SK-N-SH treated with all-trans-retinoic acid at 6 μM for 48 hours (cell line): ENCODE measurements at regions not wholly inside any gene's neighbourhood (a gene's known extent, or its start where the extent isn't known, plus 50 kb on each side); places are given as distances from the start of the nearest gene placed in this dataset.

ENCODE experiments used
- ATAC-seq: fragments of 200-7000 bp; cut with Tn5 transposase; 3 replicates; pipeline ENCODE4 v1.9.1; 2020; ENCODE audit warnings: mild to moderate bottlenecking, moderate library complexity
- ARNTL ChIP-seq: fragments of 450-650 bp; formaldehyde crosslinking; IDR thresholded peaks from 2 replicates; pipeline ENCODE4 v1.5.0; 2020; ENCODE audit warnings: low read depth, mild to moderate bottlenecking, moderate library complexity, borderline replicate concordance
- BACH2 ChIP-seq: fragments of 250-450 bp; sonication (Bioruptor Pico); IDR thresholded peaks from 2 replicates; pipeline ENCODE4 v1.9.0; 2021; ENCODE audit warnings: mild to moderate bottlenecking, borderline replicate concordance
- CSDC2 ChIP-seq: fragments of 250-450 bp; sonication (Bioruptor Pico); IDR thresholded peaks from 2 replicates; pipeline ENCODE4 v1.5.0; 2020; ENCODE audit warnings: mild to moderate bottlenecking, moderate library complexity
- ESRRG ChIP-seq: fragments of 250-450 bp; sonication (Bioruptor Pico); IDR thresholded peaks from 2 replicates; pipeline ENCODE4 v1.6.1; 2021; ENCODE audit warnings: mild to moderate bottlenecking
- GLIS3 ChIP-seq: fragments of 250-450 bp; sonication (Bioruptor Pico); IDR thresholded peaks from 2 replicates; pipeline ENCODE4 v1.5.0; 2020; ENCODE audit warnings: mild to moderate bottlenecking, moderate library complexity
- ISL1 ChIP-seq: fragments of 250-450 bp; sonication (Bioruptor Pico); IDR thresholded peaks from 2 replicates; pipeline ENCODE4 v2.1.2; 2022; ENCODE audit warnings: mild to moderate bottlenecking, moderate library complexity
- OSR1 ChIP-seq: fragments of 250-450 bp; sonication (Bioruptor Pico); IDR thresholded peaks from 2 replicates; pipeline ENCODE4 v1.8.0; 2022; ENCODE audit warnings: moderate library complexity, mild to moderate bottlenecking, inconsistent platforms
- PPARA ChIP-seq: fragments of 250-450 bp; sonication (Bioruptor Pico); IDR thresholded peaks from 2 replicates; pipeline ENCODE4 v1.5.0; 2020; ENCODE audit warnings: mild to moderate bottlenecking, borderline replicate concordance
- RARB ChIP-seq: fragments of 250-450 bp; sonication (Bioruptor Pico); IDR thresholded peaks from 2 replicates; pipeline ENCODE4 v1.8.0; 2021; ENCODE audit warnings: mild to moderate bottlenecking, moderate library complexity
- SNAI2 ChIP-seq: fragments of 250-450 bp; sonication (Bioruptor Pico); IDR thresholded peaks from 2 replicates; pipeline ENCODE4 v1.5.0; 2020; ENCODE audit warnings: mild to moderate bottlenecking, moderate library complexity
- TCF4 ChIP-seq: fragments of 250-450 bp; sonication (Bioruptor Pico); IDR thresholded peaks from 2 replicates; pipeline ENCODE4 v1.8.0; 2021; ENCODE audit warnings: mild to moderate bottlenecking, moderate library complexity, borderline replicate concordance
- TOX ChIP-seq: fragments of 250-450 bp; sonication (Bioruptor Pico); IDR thresholded peaks from 2 replicates; pipeline ENCODE4 v1.8.0; 2021; ENCODE audit warnings: mild to moderate bottlenecking, moderate library complexity, borderline replicate concordance
- ZC3H10 ChIP-seq: fragments of 250-450 bp; sonication (Bioruptor Pico); IDR thresholded peaks from 2 replicates; pipeline ENCODE4 v1.5.1; 2021; ENCODE audit warnings: mild to moderate bottlenecking, moderate library complexity
- ZFP3 ChIP-seq: fragments of 250-450 bp; sonication (Bioruptor Pico); IDR thresholded peaks from 2 replicates; pipeline ENCODE4 v1.5.0; 2020; ENCODE audit warnings: mild to moderate bottlenecking, moderate library complexity
- ZFP30 ChIP-seq: fragments of 450-650 bp; formaldehyde crosslinking; IDR thresholded peaks from 2 replicates; pipeline ENCODE4 v1.5.0; 2022; ENCODE audit warnings: mild to moderate bottlenecking, moderate library complexity
- ZNF565 ChIP-seq: fragments of 450-650 bp; formaldehyde crosslinking; conservative IDR thresholded peaks from 2 replicates; pipeline ENCODE4 v1.5.0; 2020; ENCODE audit warnings: low read depth, mild to moderate bottlenecking, moderate library complexity
- ZNF70 ChIP-seq: fragments of 450-650 bp; formaldehyde crosslinking; IDR thresholded peaks from 2 replicates; pipeline ENCODE4 v1.5.0; 2020; ENCODE audit warnings: mild to moderate bottlenecking, moderate library complexity
- ZNF8 ChIP-seq: fragments of 450-650 bp; formaldehyde crosslinking; IDR thresholded peaks from 2 replicates; pipeline ENCODE4 v1.5.0; 2020; ENCODE audit warnings: mild to moderate bottlenecking, moderate library complexity
- TF ChIP-seq, protein P1 (sequence below): fragments of 250-450 bp; sonication (Bioruptor Pico); IDR thresholded peaks from 2 replicates; pipeline ENCODE4 v1.8.0; 2021; ENCODE audit warnings: low read depth, mild to moderate bottlenecking, moderate library complexity, borderline replicate concordance
- TF ChIP-seq, protein P2 (sequence below): fragments of 250-450 bp; sonication (Bioruptor Pico); IDR thresholded peaks from 2 replicates; pipeline ENCODE4 v1.5.1; 2020; ENCODE audit warnings: low read depth, mild to moderate bottlenecking, moderate library complexity
- TF ChIP-seq, protein P3 (sequence below): fragments of 250-450 bp; sonication (Bioruptor Pico); IDR thresholded peaks from 2 replicates; pipeline ENCODE4 v1.8.0; 2020; ENCODE audit warnings: mild to moderate bottlenecking, moderate library complexity, borderline replicate concordance
- TF ChIP-seq, protein P4 (sequence below): fragments of 250-450 bp; sonication (Bioruptor Pico); IDR thresholded peaks from 2 replicates; pipeline ENCODE4 v1.5.1; 2021; ENCODE audit warnings: mild to moderate bottlenecking, moderate library complexity

DNA sequence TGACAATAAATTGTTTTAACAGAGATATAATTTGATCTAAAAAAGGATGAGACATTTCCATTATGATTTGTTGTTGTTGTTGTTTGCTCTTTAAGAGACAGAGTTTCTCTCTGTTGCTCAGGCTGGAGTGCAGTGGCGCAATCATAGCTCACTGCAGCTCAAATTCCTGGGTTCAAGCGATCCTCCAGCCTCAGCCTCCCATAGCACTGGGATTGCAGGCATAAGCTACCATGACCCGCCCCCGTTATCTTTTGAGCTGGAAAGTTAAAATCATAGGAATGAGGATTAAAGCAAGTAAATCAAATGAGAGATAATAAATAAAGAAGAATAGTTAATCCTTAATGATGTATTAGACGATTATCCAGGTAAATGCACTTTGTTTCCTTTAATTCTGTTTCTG lies 224.4 kb upstream of the SMIM31 start:
- ATAC-seq = no peak

DNA sequence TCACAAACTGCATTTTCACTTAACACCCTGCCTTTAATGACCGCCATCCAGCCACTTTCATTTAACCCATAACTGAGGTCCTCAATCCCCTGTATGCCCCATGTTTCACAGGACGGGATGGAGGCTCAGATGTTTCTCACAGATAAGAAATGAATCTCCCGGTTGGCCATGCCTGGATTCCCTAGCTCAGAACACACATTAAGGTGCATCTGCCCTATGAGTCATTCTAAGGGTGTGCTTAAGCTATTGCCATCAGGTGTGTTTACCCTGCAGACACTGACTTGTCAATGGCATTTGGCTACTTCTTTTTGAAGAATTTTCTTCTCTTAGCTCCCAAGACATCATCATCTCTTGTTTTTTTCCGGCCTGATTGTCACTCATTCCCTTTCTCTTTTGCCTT lies 222.6 kb upstream of the SMIM31 start:
- TF ChIP-seq ZC3H10 (no peak), RARB (CRISPR knock-in tag) (no peak), ESRRG (CRISPR knock-in tag) (no peak), CSDC2 (no peak), ZNF8 (CRISPR knock-in tag) (no peak), ISL1 (no peak), ZFP3 (CRISPR knock-in tag) (no peak), ZFP30 (no peak), PPARA (CRISPR knock-in tag) (no peak), ARNTL (CRISPR knock-in tag) (no peak), ZNF565 (CRISPR knock-in tag) (no peak), SNAI2 (CRISPR knock-in tag) (no peak)
- TF ChIP-seq, protein P1, sequence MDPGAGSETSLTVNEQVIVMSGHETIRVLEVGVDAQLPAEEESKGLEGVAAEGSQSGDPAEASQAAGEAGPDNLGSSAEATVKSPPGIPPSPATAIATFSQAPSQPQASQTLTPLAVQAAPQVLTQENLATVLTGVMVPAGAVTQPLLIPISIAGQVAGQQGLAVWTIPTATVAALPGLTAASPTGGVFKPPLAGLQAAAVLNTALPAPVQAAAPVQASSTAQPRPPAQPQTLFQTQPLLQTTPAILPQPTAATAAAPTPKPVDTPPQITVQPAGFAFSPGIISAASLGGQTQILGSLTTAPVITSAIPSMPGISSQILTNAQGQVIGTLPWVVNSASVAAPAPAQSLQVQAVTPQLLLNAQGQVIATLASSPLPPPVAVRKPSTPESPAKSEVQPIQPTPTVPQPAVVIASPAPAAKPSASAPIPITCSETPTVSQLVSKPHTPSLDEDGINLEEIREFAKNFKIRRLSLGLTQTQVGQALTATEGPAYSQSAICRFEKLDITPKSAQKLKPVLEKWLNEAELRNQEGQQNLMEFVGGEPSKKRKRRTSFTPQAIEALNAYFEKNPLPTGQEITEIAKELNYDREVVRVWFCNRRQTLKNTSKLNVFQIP (CRISPR knock-in tag) = no peak
- TF ChIP-seq, protein P2, sequence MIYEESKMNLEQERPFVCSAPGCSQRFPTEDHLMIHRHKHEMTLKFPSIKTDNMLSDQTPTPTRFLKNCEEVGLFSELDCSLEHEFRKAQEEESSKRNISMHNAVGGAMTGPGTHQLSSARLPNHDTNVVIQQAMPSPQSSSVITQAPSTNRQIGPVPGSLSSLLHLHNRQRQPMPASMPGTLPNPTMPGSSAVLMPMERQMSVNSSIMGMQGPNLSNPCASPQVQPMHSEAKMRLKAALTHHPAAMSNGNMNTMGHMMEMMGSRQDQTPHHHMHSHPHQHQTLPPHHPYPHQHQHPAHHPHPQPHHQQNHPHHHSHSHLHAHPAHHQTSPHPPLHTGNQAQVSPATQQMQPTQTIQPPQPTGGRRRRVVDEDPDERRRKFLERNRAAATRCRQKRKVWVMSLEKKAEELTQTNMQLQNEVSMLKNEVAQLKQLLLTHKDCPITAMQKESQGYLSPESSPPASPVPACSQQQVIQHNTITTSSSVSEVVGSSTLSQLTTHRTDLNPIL (CRISPR knock-in tag) = no peak
- TF ChIP-seq, all 23 proteins: peak for 0
- ATAC-seq = no peak

More for the DNA sequence above, 224.4 kb upstream of the SMIM31 start:
- TF ChIP-seq PPARA (CRISPR knock-in tag) (no peak), ESRRG (CRISPR knock-in tag) (no peak), CSDC2 (no peak), GLIS3 (CRISPR knock-in tag) (no peak), ISL1 (no peak), BACH2 (no peak)
- TF ChIP-seq, protein P3, sequence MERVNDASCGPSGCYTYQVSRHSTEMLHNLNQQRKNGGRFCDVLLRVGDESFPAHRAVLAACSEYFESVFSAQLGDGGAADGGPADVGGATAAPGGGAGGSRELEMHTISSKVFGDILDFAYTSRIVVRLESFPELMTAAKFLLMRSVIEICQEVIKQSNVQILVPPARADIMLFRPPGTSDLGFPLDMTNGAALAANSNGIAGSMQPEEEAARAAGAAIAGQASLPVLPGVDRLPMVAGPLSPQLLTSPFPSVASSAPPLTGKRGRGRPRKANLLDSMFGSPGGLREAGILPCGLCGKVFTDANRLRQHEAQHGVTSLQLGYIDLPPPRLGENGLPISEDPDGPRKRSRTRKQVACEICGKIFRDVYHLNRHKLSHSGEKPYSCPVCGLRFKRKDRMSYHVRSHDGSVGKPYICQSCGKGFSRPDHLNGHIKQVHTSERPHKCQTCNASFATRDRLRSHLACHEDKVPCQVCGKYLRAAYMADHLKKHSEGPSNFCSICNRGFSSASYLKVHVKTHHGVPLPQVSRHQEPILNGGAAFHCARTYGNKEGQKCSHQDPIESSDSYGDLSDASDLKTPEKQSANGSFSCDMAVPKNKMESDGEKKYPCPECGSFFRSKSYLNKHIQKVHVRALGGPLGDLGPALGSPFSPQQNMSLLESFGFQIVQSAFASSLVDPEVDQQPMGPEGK (CRISPR knock-in tag) = no peak
- TF ChIP-seq, protein P2 (CRISPR knock-in tag) = no peak
- TF ChIP-seq, all 23 proteins: peak for 0

DNA sequence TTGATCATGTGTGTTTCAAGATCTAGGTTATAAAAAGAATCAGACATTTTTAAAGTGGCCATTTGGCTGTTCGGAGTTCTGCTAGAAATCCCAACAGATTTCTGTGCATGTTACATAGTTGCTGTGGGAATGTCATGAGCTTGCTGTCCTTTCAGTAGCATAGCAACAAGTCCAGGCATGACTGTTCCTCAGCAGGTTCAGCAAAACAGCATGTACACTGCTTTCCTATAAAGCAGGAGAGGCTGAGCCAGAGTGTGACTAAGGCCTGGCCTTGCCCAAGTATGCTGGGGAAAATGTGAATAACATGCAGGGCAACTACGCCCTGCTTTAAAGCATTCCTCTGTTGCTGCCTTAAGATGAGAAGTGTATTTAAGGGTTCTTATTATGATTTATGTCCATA lies 217.1 kb upstream of the SMIM31 start:
- TF ChIP-seq ISL1 = no peak
- TF ChIP-seq, protein P1 (CRISPR knock-in tag) = no peak
- no peak for TF ChIP-seq ZFP3 (CRISPR knock-in tag)
- no peak for TF ChIP-seq OSR1 (CRISPR knock-in tag)
- TF ChIP-seq GLIS3 (CRISPR knock-in tag) = no peak
- TF ChIP-seq SNAI2 (CRISPR knock-in tag) = no peak
- no peak for TF ChIP-seq TCF4 (CRISPR knock-in tag)
- no peak for TF ChIP-seq ZNF8 (CRISPR knock-in tag)
- ATAC-seq = no peak

DNA sequence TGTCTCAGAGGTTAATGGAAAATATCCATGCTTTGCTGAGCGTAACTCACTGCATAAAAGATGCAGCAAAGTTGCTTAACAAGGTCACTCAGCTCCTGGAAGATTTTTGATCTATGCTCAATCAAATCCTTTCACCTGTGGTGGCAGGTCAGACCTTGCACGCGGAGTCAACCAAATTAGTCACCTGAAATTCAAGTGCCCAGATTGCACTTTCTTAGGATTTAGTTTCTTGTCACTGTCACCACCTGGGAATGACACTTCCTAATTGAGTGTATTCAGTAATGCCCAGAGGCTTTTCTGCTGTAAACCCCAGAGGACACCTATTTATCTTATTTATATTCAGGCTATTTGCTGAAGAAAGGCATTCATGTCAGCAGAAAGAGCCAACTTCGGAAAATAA lies 215.8 kb upstream of the SMIM31 start:
- ATAC-seq = no peak

More for the DNA sequence above, 215.8 kb upstream of the SMIM31 start:
- TF ChIP-seq, protein P2 (CRISPR knock-in tag) = no peak
- no peak for TF ChIP-seq BACH2
- TF ChIP-seq ZFP30 = no peak
- TF ChIP-seq TCF4 (CRISPR knock-in tag) = no peak
- no peak for TF ChIP-seq TOX (CRISPR knock-in tag)
- TF ChIP-seq ISL1 = no peak
- TF ChIP-seq GLIS3 (CRISPR knock-in tag) = no peak
- no peak for TF ChIP-seq ESRRG (CRISPR knock-in tag)
- TF ChIP-seq, protein P4, sequence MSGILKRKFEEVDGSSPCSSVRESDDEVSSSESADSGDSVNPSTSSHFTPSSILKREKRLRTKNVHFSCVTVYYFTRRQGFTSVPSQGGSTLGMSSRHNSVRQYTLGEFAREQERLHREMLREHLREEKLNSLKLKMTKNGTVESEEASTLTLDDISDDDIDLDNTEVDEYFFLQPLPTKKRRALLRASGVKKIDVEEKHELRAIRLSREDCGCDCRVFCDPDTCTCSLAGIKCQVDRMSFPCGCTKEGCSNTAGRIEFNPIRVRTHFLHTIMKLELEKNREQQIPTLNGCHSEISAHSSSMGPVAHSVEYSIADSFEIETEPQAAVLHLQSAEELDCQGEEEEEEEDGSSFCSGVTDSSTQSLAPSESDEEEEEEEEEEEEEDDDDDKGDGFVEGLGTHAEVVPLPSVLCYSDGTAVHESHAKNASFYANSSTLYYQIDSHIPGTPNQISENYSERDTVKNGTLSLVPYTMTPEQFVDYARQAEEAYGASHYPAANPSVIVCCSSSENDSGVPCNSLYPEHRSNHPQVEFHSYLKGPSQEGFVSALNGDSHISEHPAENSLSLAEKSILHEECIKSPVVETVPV = no peak
- no peak for TF ChIP-seq OSR1 (CRISPR knock-in tag)
- no peak for TF ChIP-seq PPARA (CRISPR knock-in tag)
- TF ChIP-seq ZNF8 (CRISPR knock-in tag) = no peak
- TF ChIP-seq ARNTL (CRISPR knock-in tag) = no peak
- no peak for TF ChIP-seq ZNF70
- no peak for TF ChIP-seq ZC3H10
